Left ventricle myocardium inferior (tissue), 1 donor: ENCODE measurements at regions not wholly inside any gene's neighbourhood (a gene's known extent, or its start where the extent isn't known, plus 50 kb on each side); places are given as distances from the start of the nearest gene placed in this dataset.

Experiments
- DNase-seq: peaks from one replicate; pipeline ENCODE4 v3.0.0-alpha.2; 2020
- H3K27ac ChIP-seq: fragments of 200-600 bp; replicated peaks from 2 replicates; pipeline ENCODE4 v1.8.0; 2021
- H3K27me3 ChIP-seq: fragments of 200-600 bp; 2 replicates; pipeline ENCODE4 v1.8.0; 2021; ENCODE audit warnings: low read depth
- H3K36me3 ChIP-seq: fragments of 200-600 bp; 2 replicates; pipeline ENCODE4 v1.8.0; 2021
- H3K4me1 ChIP-seq: fragments of 200-600 bp; 2 replicates; pipeline ENCODE4 v1.8.0; 2021
- H3K4me3 ChIP-seq: fragments of 200-600 bp; 2 replicates; pipeline ENCODE4 v1.8.0; 2021; ENCODE audit warnings: mild to moderate bottlenecking, moderate library complexity
- H3K9me3 ChIP-seq: fragments of 200-600 bp; replicated peaks from 2 replicates; pipeline ENCODE4 v1.8.0; 2021
- CTCF ChIP-seq: fragments of 200-600 bp; IDR thresholded peaks from 2 replicates; pipeline ENCODE4 v1.8.0; 2021; ENCODE audit warnings: antibody characterized with exemption, mild to moderate bottlenecking, borderline replicate concordance
- intact Hi-C: fragments of 100-400 bp; cut with micrococcal nuclease; formaldehyde crosslinking; loops from one replicate; pipeline ENCODE4 v1.11.0; 2022
- donor health status: DM: no; HTN: yes; CAD: no; lungs with severe emphysema.

GRCh38 chr13:65762012-65762411 lies 1468.1 kb downstream of the PCDH9 start:
- intact Hi-C loops = no loop called here
- H3K36me3 ChIP-seq = no peaks in the 10 kb centered on the region
- H3K4me1 ChIP-seq = no peaks in the 10 kb centered on the region
- no peaks in the 10 kb centered on the region for H3K27me3 ChIP-seq
- TF ChIP-seq CTCF = no peak
- peaks cover 37% of the 10 kb centered on the region for H3K9me3 ChIP-seq
- no peak overlapping the region for H3K4me3 ChIP-seq
- H3K27ac ChIP-seq = no peak overlapping the region
- DNase-seq = no peak

- no peak for DNase-seq
- H3K36me3 ChIP-seq = no peaks in the 10 kb centered on the region
- no peak overlapping the region for H3K27ac ChIP-seq
- no peak for TF ChIP-seq CTCF
- intact Hi-C loops = no loop called here
- H3K27me3 ChIP-seq = no peaks in the 10 kb centered on the region
- no peaks in the 10 kb centered on the region for H3K4me1 ChIP-seq
- H3K4me3 ChIP-seq = no peak overlapping the region
- peaks cover 52% of the 10 kb centered on the region for H3K9me3 ChIP-seq
Observed at GRCh38 chr13:65756071-65756671, 1474.0 kb downstream of the PCDH9 start.

GRCh38 chr13:65748227-65748626 lies 1481.9 kb downstream of the PCDH9 start:
- DNase-seq = no peak
- no peak for TF ChIP-seq CTCF
- H3K27ac ChIP-seq = no peak overlapping the region
- no peaks in the 10 kb centered on the region for H3K36me3 ChIP-seq
- no peaks in the 10 kb centered on the region for H3K27me3 ChIP-seq
- intact Hi-C loops = no loop called here
- H3K9me3 ChIP-seq = no peaks in the 10 kb centered on the region
- no peak overlapping the region for H3K4me3 ChIP-seq
- H3K4me1 ChIP-seq = no peaks in the 10 kb centered on the region

- no peak overlapping the region for H3K4me3 ChIP-seq
- H3K4me1 ChIP-seq = no peaks in the 10 kb centered on the region
- no peak for TF ChIP-seq CTCF
- no peaks in the 10 kb centered on the region for H3K9me3 ChIP-seq
- no peaks in the 10 kb centered on the region for H3K36me3 ChIP-seq
- intact Hi-C loops = no loop called here
- no peak overlapping the region for H3K27ac ChIP-seq
- H3K27me3 ChIP-seq = no peaks in the 10 kb centered on the region
- no peak for DNase-seq
Observed at GRCh38 chr13:65746406-65746921, 1483.7 kb downstream of the PCDH9 start.

- no peak for DNase-seq
Observed at GRCh38 chr13:65744836-65745235, 1485.3 kb downstream of the PCDH9 start.

More at GRCh38 chr13:65744836-65745235, 1485.3 kb downstream of the PCDH9 start:
- Histone ChIP-seq H3K4me1 (no peaks in the 10 kb centered on the region), H3K27ac (no peak overlapping the region), H3K36me3 (no peaks in the 10 kb centered on the region), H3K9me3 (no peaks in the 10 kb centered on the region), H3K27me3 (no peaks in the 10 kb centered on the region), H3K4me3 (no peak overlapping the region)
- intact Hi-C loops = no loop called here
- TF ChIP-seq CTCF = no peak
